Left renal cortex interstitium (tissue), 4 donors: ENCODE measurements at regions not wholly inside any gene's neighbourhood (a gene's known extent, or its start where the extent isn't known, plus 50 kb on each side); places are given as distances from the start of the nearest gene placed in this dataset.
"Not testable (repeated sequence)": the region's sequence is repeated elsewhere in the genome, so short reads cannot be mapped to it uniquely, and the experiment has no call there.

Experiments
- DNase-seq, 4 donors: peaks; one replicate each; pipeline ENCODE4 v3.0.0-alpha.2; 2013; ENCODE audit warnings: low read depth in 4 of 4, low spot score in 2 of 4, missing footprints in 1 of 4

DNA sequence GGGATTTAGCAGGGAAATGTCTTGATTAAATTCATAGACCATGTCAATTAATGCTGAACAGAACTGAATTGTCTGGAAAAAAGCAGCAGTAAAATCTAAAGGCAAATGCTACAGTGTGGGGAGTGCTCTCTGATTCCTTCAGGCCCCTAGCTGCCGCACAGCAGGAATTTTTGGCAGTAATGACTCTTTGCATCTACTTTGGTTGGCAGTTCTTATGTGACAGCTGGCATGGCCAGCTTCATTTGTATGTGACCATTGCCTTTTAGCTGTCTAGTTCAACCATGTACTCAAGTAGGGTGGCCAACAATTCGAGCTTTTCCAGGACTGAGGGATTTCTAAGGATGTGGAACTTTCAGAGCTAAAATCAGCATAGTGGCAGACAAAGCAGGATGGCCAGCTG is 499.1 kb upstream of the MAN1A1 start:
- DNase-seq, result no peak

- DNase-seq, result no peak
Measured at GRCh38 chr6:119845161-119845560, 495.6 kb upstream of the MAN1A1 start.

DNA sequence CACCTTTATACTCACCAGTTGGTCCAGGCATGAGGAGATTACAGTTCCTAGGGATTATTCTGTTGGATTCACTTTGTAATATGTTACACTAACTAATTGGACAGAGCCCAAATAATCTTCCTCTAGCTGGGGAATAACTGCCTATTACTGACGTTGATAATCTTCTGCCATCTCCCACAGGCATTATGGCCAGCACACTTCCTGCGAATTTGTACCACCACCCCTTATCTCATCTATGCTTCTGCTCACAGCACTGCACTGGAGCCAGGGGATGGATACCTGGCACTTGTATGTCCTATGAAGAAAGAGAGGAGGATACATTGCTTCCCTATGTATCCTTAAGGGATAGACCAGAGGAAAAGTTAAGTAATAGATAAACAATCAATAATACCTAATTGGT is 494.8 kb upstream of the MAN1A1 start:
- no peak for DNase-seq

GRCh38 chr6:119842191-119842590 is 492.6 kb upstream of the MAN1A1 start:
- no peak for DNase-seq

DNA sequence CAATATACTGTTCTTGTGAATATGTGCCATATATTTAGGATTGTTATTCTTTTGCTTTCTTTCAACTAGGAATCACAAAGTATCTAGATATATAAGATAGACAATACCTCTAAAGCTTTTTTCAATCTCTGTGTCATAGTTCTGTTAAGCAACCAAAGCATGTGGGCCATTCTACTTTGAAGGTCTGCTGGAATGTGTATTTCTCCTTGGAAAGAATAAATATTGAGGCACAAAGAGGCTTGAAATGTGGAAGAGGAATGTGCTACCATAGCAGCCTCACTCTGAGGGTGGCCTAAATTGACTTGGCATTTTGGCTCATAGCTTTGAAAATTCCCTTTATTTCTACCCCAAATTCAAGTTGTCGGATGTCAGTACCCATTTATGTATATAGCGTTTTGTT is 488.5 kb upstream of the MAN1A1 start:
- DNase-seq, result no peak

DNA sequence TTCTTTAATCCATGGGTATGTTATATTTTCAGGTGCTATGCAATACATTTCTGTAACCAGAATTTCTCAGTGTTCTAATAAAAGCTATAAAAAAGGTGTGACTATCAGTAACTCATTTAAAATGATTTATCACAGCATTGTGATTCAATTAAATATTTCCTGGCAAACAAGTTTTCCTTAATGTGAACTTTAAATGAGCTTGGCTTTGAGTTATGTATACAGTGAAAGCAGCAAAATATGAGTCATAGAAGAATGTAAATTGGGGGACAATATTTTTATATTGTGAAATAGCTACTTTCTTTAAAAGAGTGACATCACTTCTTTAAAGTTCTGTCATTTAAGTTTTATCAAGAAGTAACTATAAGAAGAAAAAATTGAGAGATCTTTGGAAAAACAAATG is 484.9 kb upstream of the MAN1A1 start:
- no peak for DNase-seq

- DNase-seq, result no peak
Measured at GRCh38 chr6:119832411-119832810, 482.9 kb upstream of the MAN1A1 start.

- no peak for DNase-seq
Measured at GRCh38 chr6:119830494-119831295, 481.1 kb upstream of the MAN1A1 start.

DNA sequence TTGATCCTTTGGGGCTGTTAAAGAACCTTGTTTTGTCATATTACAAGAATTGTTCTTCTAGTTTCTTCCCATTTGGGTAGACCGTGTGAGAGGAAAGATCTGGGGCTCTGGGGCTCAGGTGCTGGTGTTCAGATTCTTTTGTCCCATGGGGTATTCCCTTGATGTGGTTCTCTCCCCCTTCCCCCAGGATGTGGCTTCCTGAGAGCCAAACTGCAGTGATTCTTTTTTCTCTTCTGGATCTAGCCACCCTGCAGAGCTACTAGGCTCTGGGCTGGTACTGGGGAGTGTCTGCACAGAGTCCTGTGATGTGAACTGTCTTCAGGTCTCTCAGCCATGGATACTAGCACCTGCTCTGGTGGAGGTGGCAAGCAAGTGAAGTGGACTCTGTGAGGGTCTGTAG is 480.5 kb upstream of the MAN1A1 start:
- DNase-seq, result no peak

DNA sequence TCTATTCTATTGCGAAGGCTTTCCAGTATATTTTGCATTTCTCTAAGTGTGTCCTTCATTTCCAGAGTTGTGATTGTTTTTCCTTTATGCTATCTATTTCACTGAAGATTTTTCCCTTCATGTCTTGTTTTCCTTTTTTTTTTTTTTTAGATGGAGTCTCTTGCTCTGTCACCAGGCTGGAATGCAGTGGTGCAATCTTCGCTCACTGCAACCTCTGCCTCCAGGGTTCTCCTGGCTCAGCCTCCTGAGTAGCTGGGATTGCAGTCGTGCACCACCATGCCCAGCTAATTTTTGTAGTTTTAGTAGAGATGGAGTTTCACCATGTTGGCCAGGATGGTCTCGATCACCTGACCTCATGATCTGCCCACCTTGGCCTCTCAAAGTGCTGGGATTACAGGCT is 479.9 kb upstream of the MAN1A1 start:
- not testable (repeated sequence) for DNase-seq

DNA sequence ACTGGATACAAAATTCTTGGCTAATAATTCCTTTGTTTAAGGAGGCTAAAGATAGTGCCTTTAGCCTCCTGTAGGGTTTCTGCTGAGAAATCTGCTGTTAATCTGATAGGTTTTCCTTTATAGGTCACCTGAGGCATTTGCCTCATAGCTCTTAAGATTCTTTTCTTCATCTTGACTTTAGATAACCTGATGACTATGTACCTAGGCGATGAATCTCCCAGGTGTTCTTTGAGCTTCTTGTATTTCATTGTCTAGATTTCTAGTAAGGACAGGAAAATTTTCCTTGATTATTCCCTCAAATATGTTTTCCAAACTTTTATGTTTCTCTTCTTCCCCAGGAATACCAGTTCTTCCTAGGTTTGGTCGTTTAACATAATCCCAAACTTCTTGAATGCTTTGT is 479.4 kb upstream of the MAN1A1 start:
- DNase-seq, result no peak

- no peak for DNase-seq
Measured at GRCh38 chr6:119821380-119821779, 471.8 kb upstream of the MAN1A1 start.

GRCh38 chr6:119818876-119819275 is 469.3 kb upstream of the MAN1A1 start:
- DNase-seq, result no peak

DNA sequence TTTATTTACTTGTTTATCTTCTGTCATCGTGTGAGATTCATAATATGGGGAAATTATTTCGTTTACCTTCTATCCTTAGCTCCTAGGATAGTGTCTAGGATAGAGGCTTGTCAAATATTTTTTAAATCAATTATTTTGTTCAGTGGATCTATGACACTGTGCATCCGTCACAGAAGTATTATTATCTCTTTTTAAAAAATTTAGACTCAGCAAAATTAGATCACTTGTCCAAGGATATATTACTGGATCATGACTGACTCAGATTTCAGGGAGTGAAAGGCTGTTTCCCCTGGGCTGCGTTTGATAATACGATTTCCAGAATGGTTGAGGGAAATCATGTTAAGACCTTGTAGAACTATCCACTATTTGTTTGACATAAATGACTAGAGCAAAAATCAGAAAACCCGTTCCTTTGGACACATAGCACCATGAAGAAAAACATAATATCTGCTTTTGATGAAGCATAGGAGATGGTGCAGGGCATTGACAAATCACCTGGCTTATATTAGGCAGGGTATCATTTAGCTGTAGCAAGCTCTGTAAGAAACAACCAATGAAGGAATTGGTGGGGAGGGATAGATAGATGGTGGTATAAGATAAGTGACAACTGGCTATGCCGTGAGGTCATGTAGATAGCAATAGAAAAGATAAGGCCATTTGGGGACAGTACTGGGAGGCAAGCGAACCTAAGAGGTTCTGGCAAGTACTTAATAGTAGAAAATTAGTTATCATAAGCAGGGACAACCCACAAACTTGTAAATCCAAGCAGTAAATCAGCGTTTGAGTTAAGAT is 465.2 kb upstream of the MAN1A1 start:
- no peak for DNase-seq

- no peak for DNase-seq
Measured at GRCh38 chr6:119802464-119802863, 452.9 kb upstream of the MAN1A1 start.

GRCh38 chr6:119801056-119801455 is 451.5 kb upstream of the MAN1A1 start:
- no peak for DNase-seq

GRCh38 chr6:119800526-119800925 is 451.0 kb upstream of the MAN1A1 start:
- no peak for DNase-seq

GRCh38 chr6:119799596-119800509 is 450.3 kb upstream of the MAN1A1 start:
- no peak for DNase-seq

DNA sequence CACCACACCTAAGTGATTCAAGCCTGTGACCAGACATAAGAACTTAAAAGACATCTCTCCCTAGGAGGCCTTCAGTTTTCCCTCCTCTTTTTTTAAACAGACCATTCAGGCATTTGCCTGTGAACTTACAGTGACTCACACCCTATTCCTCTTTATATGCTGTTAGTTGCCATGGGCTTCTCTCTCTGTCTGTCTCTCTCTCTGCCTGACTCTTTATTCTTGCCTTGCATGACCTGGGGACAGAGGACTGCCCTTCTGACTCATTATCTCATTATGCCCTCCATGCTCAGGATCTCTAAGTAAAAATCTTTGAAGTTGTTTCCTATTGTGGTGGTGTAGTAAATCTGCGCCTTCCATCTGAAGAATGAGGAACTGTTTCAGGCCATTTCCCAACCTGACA is 442.2 kb upstream of the MAN1A1 start:
- no peak for DNase-seq

DNA sequence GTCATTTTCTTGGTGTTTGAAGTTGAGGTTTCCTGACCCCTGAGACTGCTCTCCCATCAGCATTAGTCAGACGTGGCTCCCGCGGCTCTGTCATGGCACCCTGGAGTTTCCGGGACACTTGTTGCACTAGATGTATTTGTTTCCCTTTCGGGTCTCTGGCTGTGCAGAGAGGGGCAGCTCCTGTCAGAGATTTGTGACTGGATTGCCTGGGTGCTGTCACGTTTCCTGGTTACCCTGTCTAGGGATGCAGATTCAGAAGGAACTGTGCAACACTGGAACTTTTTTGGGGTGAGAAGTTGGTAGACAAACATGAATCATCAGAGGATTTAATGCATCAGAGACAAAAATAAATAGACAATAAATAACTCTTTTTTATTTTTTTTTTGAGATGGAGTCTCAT is 431.8 kb upstream of the MAN1A1 start:
- DNase-seq, result no peak

DNA sequence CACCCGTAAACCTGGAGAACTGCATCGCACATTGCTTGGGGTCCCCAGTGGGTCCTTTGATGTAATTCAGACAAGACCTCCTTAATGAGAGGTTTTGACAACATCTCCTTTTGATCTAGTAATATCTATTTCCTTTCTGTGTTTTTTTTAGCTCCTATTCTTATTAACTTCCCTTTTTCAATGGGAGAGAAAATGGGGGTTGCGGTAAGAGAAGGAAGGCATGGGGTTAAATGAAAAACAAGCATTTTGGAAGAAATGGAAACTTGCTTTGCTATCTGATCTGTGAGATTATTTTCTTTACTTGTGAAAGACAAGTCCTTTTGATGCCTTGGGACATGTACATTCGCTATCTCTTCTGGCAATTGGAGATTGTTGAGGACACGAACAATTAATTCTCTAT is 418.6 kb upstream of the MAN1A1 start:
- no peak for DNase-seq
